ENCODE measurements at regions not wholly inside any gene's neighbourhood (a gene's known extent, or its start where the extent isn't known, plus 50 kb on each side); places are given as distances from the start of the nearest gene placed in this dataset.

DNA sequence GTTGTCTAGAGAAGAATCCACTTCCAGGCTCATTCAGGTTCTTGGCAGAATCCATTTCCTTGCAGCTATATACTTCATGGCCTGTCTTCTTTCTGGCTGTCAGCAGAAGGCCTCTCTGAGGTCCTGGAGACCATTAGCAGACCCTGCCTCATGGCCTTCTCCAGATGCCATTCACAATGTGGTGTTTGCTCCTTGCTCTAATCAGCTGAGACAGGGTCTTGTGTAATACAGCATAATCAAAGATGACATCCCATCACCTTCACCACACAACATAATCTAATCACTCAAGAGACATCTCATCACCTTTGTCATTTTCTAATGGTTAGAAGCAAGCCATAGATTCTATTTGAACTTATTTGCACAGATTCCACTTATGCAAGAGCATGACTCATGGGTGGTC, 403.9 kb upstream of the LRRC7 start:
- H3K4me3 ChIP-seq (replicated peaks; ENCODE audit: insufficient read depth, low read length): no peak overlapping the region
- no peak overlapping the region for H3K27ac ChIP-seq (replicated peaks)
- TF ChIP-seq GABPA (IDR thresholded peaks at IDR 0.05; ENCODE audit: low read depth) (no peak), SPI1 (IDR thresholded peaks at IDR 0.05; ENCODE audit: borderline replicate concordance, low read depth) (no peak), POLR2AphosphoS5 (IDR thresholded peaks at IDR 0.05; ENCODE audit: low read depth) (no peak)
- TF ChIP-seq, protein P1, sequence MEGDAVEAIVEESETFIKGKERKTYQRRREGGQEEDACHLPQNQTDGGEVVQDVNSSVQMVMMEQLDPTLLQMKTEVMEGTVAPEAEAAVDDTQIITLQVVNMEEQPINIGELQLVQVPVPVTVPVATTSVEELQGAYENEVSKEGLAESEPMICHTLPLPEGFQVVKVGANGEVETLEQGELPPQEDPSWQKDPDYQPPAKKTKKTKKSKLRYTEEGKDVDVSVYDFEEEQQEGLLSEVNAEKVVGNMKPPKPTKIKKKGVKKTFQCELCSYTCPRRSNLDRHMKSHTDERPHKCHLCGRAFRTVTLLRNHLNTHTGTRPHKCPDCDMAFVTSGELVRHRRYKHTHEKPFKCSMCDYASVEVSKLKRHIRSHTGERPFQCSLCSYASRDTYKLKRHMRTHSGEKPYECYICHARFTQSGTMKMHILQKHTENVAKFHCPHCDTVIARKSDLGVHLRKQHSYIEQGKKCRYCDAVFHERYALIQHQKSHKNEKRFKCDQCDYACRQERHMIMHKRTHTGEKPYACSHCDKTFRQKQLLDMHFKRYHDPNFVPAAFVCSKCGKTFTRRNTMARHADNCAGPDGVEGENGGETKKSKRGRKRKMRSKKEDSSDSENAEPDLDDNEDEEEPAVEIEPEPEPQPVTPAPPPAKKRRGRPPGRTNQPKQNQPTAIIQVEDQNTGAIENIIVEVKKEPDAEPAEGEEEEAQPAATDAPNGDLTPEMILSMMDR (IDR thresholded peaks at IDR 0.05; ENCODE audit: insufficient read depth, low read length): no peak
- TF ChIP-seq, protein P2, sequence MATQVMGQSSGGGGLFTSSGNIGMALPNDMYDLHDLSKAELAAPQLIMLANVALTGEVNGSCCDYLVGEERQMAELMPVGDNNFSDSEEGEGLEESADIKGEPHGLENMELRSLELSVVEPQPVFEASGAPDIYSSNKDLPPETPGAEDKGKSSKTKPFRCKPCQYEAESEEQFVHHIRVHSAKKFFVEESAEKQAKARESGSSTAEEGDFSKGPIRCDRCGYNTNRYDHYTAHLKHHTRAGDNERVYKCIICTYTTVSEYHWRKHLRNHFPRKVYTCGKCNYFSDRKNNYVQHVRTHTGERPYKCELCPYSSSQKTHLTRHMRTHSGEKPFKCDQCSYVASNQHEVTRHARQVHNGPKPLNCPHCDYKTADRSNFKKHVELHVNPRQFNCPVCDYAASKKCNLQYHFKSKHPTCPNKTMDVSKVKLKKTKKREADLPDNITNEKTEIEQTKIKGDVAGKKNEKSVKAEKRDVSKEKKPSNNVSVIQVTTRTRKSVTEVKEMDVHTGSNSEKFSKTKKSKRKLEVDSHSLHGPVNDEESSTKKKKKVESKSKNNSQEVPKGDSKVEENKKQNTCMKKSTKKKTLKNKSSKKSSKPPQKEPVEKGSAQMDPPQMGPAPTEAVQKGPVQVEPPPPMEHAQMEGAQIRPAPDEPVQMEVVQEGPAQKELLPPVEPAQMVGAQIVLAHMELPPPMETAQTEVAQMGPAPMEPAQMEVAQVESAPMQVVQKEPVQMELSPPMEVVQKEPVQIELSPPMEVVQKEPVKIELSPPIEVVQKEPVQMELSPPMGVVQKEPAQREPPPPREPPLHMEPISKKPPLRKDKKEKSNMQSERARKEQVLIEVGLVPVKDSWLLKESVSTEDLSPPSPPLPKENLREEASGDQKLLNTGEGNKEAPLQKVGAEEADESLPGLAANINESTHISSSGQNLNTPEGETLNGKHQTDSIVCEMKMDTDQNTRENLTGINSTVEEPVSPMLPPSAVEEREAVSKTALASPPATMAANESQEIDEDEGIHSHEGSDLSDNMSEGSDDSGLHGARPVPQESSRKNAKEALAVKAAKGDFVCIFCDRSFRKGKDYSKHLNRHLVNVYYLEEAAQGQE (IDR thresholded peaks at IDR 0.05; ENCODE audit: insufficient replicate concordance, low read depth): no peak
- no peaks in the 10 kb centered on the region for H3K27me3 ChIP-seq (ENCODE audit: insufficient read depth, poor library complexity, severe bottlenecking)
- DNase-seq (ENCODE audit: low read depth in 1 of 2, low spot score in 1 of 2): no peak

DNA sequence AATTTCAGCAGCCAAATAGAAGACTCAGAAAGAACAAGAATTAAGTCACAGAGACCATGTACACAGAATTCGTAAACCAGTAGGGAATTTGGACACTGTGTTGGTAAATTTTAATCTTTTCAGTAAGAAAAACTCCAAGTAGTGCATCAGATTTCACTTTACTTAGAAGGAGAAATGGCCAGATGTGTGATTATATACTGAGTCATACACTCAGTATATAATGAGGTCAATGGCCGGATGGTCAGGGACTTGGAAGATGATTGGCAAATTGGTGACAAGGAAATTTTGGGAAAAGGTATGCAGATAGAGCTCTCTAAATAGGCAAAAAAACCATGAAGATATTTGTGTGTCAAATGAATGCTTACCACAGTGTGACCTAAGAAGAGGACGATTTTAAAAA, 399.8 kb upstream of the LRRC7 start:
- TF ChIP-seq POLR2AphosphoS5 (IDR thresholded peaks at IDR 0.05; ENCODE audit: low read depth): no peak
- Histone ChIP-seq H3K27me3 (ENCODE audit: insufficient read depth, poor library complexity, severe bottlenecking) (no peaks in the 10 kb centered on the region), H3K4me3 (replicated peaks; ENCODE audit: insufficient read depth, low read length) (no peak overlapping the region), H3K27ac (replicated peaks) (no peak overlapping the region)
- no peak for DNase-seq (ENCODE audit: low read depth in 1 of 2, low spot score in 1 of 2)

GRCh38 chr1:69171248-69171647, 396.5 kb upstream of the LRRC7 start:
- TF ChIP-seq, protein P2 (IDR thresholded peaks at IDR 0.05; ENCODE audit: insufficient replicate concordance, low read depth): no peak
- TF ChIP-seq POLR2AphosphoS5 (IDR thresholded peaks at IDR 0.05; ENCODE audit: low read depth): no peak
- TF ChIP-seq GABPA (IDR thresholded peaks at IDR 0.05; ENCODE audit: low read depth): no peak
- Histone ChIP-seq H3K4me3 (replicated peaks; ENCODE audit: insufficient read depth, low read length) (no peak overlapping the region), H3K27ac (replicated peaks) (no peak overlapping the region), H3K27me3 (ENCODE audit: insufficient read depth, poor library complexity, severe bottlenecking) (no peaks in the 10 kb centered on the region)
- DNase-seq (ENCODE audit: low read depth in 1 of 2, low spot score in 1 of 2): no peak

- Histone ChIP-seq H3K27me3 (ENCODE audit: insufficient read depth, poor library complexity, severe bottlenecking) (no peaks in the 10 kb centered on the region), H3K4me3 (replicated peaks; ENCODE audit: insufficient read depth, low read length) (no peak overlapping the region), H3K27ac (replicated peaks) (no peak overlapping the region)
- no peak for DNase-seq (ENCODE audit: low read depth in 1 of 2, low spot score in 1 of 2)
- TF ChIP-seq, protein P2 (IDR thresholded peaks at IDR 0.05; ENCODE audit: insufficient replicate concordance, low read depth): no peak
- peak; percentile 65 for TF ChIP-seq SPI1 (IDR thresholded peaks at IDR 0.05; ENCODE audit: borderline replicate concordance, low read depth)
- TF ChIP-seq, protein P1 (IDR thresholded peaks at IDR 0.05; ENCODE audit: insufficient read depth, low read length): no peak
These were observed 395.4 kb upstream of the LRRC7 start for GRCh38 chr1:69172003-69173000.

Data from HL-60 (cell line).